CD14-positive monocyte (primary cell): ENCODE measurements at regions not wholly inside any gene's neighbourhood (a gene's known extent, or its start where the extent isn't known, plus 50 kb on each side); places are given as distances from the start of the nearest gene placed in this dataset.

Source experiments
- DNase-seq, 3 donors: peaks; one replicate each; pipeline ENCODE4 v3.0.0-alpha.2; 2011 to 2022
- H2AFZ ChIP-seq: 2 replicates; pipeline ENCODE4 v1.6.0; 2012; ENCODE audit warnings: mild to moderate bottlenecking, low read depth, low read length, inconsistent platforms; ENCODE audit not compliant: insufficient read depth, poor library complexity, severe bottlenecking
- H3K27ac ChIP-seq, 2 donors: 1 replicate in 1 of 2; 2 replicates in 1 of 2; pipeline ENCODE4 v1.5.1; 2012 to 2013; ENCODE audit warnings: low read length in 2 of 2, control low read depth in 1 of 2, inconsistent platforms in 1 of 2, low read depth in 1 of 2, mild to moderate bottlenecking in 1 of 2
- H3K27me3 ChIP-seq, 2 donors: one replicate each; pipeline versions ENCODE4 v1.6.0 to v1.6.1; 2011 to 2013; ENCODE audit warnings: low read length in 2 of 2; ENCODE audit not compliant: control insufficient read depth in 2 of 2, insufficient read depth in 2 of 2
- H3K36me3 ChIP-seq, 2 donors: replicated peaks in 1 of 2; 1 replicate in 1 of 2; 2 replicates in 1 of 2; pipeline versions ENCODE4 v1.5.1 to v1.6.1; 2012 to 2013; ENCODE audit warnings: low read length in 2 of 2, control low read depth in 1 of 2, inconsistent platforms in 1 of 2, mild to moderate bottlenecking in 1 of 2; ENCODE audit not compliant: insufficient read depth in 2 of 2, control insufficient read depth in 1 of 2
- H3K4me1 ChIP-seq, 2 donors: 1 replicate in 1 of 2; 2 replicates in 1 of 2; pipeline versions ENCODE4 v1.5.1 to v1.6.1; 2012 to 2013; ENCODE audit warnings: low read length in 2 of 2, control low read depth in 1 of 2, inconsistent platforms in 1 of 2, mild to moderate bottlenecking in 1 of 2, moderate library complexity in 1 of 2; ENCODE audit not compliant: insufficient read depth in 2 of 2, control insufficient read depth in 1 of 2
- H3K4me2 ChIP-seq: replicated peaks from 2 replicates; pipeline ENCODE3; 2012; ENCODE audit warnings: low read length, moderate library complexity, mild to moderate bottlenecking; ENCODE audit not compliant: poor library complexity, severe bottlenecking; ENCODE audit errors: extremely low read depth
- H3K4me3 ChIP-seq, 3 experiments: fragments of 200-600 bp in 1 of 3; sonication (generic) in 1 of 3; replicated peaks in 1 of 3; 1 replicate in 2 of 3; 2 replicates in 1 of 3; pipeline ENCODE4 v1.5.1; 2011 to 2013; ENCODE audit warnings: low read length in 3 of 3, mild to moderate bottlenecking in 3 of 3, control low read depth in 2 of 3, low read depth in 2 of 3, inconsistent platforms in 1 of 3, moderate library complexity in 1 of 3
- H3K79me2 ChIP-seq: 2 replicates; pipeline ENCODE4 v1.6.0; 2012; ENCODE audit warnings: mild to moderate bottlenecking, control low read depth, inconsistent platforms, low read length, moderate library complexity; ENCODE audit not compliant: insufficient read depth
- H3K9ac ChIP-seq: 2 replicates; pipeline ENCODE4 v1.6.0; 2017; ENCODE audit warnings: low read length, mild to moderate bottlenecking; ENCODE audit not compliant: insufficient read depth, poor library complexity, severe bottlenecking
- H3K9me3 ChIP-seq, 2 donors: replicated peaks in 1 of 2; 1 replicate in 1 of 2; 2 replicates in 1 of 2; pipeline versions ENCODE4 v1.5.1 to v1.6.1; 2012 to 2013; ENCODE audit warnings: low read length in 2 of 2, control low read depth in 1 of 2; ENCODE audit not compliant: control insufficient read depth in 1 of 2, insufficient read depth in 1 of 2
- H4K20me1 ChIP-seq: 2 replicates; pipeline ENCODE4 v1.6.0; 2012; ENCODE audit warnings: mild to moderate bottlenecking, low read length, control low read depth, moderate library complexity; ENCODE audit not compliant: insufficient read depth
- H3K27ac Mint-ChIP-seq, 7 donors: one replicate each; pipeline ENCODE4 v1.8.0; 2020; ENCODE audit warnings: mild to moderate bottlenecking in 7 of 7, mixed read lengths in 7 of 7, moderate library complexity in 6 of 7, inconsistent platforms in 2 of 7
- H3K27me3 Mint-ChIP-seq, 3 donors: one replicate each; pipeline ENCODE4 v1.8.0; 2021 to 2022; ENCODE audit warnings: low read depth in 3 of 3, mild to moderate bottlenecking in 3 of 3, mixed read lengths in 3 of 3, moderate library complexity in 3 of 3, inconsistent platforms in 1 of 3
- H3K36me3 Mint-ChIP-seq, 2 donors: one replicate each; pipeline ENCODE4 v1.8.0; 2020; ENCODE audit warnings: mixed read lengths in 2 of 2, inconsistent platforms in 1 of 2, mild to moderate bottlenecking in 1 of 2
- H3K4me1 Mint-ChIP-seq: one replicate; pipeline ENCODE4 v1.8.0; 2020; ENCODE audit warnings: mild to moderate bottlenecking, mixed read lengths
- H3K4me3 Mint-ChIP-seq, 2 donors: one replicate each; pipeline ENCODE4 v1.8.0; 2020; ENCODE audit warnings: mild to moderate bottlenecking in 2 of 2, mixed read lengths in 2 of 2, moderate library complexity in 1 of 2
- H3K9me3 Mint-ChIP-seq, 7 donors: one replicate each; pipeline ENCODE4 v1.8.0; 2020 to 2022; ENCODE audit warnings: mixed read lengths in 7 of 7, mild to moderate bottlenecking in 6 of 7, moderate library complexity in 6 of 7, inconsistent platforms in 2 of 7
- WGBS: methylation state at CpG from one replicate; pipeline ENCODE4 v1.1.5; 2013; ENCODE audit warnings: missing lambda C conversion rate; ENCODE audit not compliant: insufficient coverage; 5-methylcytosine and 5-hydroxymethylcytosine counted together
- intact Hi-C, 2 donors: fragments of 100-400 bp; cut with micrococcal nuclease; formaldehyde crosslinking; loops; one replicate each; pipeline versions ENCODE4 v1.15.0 to v1.15.1; 2023
- TF ChIP-seq, protein P1 (sequence below): fragments of 200-600 bp; IDR thresholded peaks from one replicate; pipeline ENCODE4 v1.8.0; 2022; ENCODE audit warnings: antibody characterized with exemption, mild to moderate bottlenecking

DNA sequence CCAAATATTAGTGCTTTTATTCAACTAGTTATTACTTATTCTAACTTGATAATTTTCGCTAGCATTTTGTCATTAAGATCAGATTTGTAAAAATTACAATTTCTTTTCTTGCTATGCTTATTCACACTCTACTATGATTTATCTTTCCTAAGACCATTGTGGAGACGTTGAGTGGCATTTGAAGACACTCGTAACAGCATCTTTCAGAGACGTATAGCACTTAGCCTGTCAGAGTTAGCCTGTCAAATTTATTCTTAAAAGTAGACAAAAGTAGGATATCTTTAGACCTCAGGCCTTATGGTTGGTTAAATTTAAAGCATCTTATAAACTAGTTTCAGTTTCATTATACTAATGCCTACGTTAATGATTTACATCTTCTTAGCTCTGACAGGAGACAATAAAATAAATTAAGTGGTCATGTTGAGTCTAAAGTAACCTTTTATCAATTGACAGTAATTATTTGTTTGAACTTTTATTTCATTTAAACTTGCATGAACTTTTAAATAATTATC lies 1410.1 kb downstream of the MRPL39 start:
- Histone ChIP-seq H3K27me3 (no peaks in the 10 kb centered on the region), H3K4me2 (no peak overlapping the region), H3K9me3 (peaks cover 0 to 3% of the 10 kb centered on the region in 2 donors), H3K36me3 (no peaks in the 10 kb centered on the region), H2AFZ (no peak overlapping the region), H3K9ac (no peak overlapping the region), H3K4me1 (no peaks in the 10 kb centered on the region), H3K4me3 (no peak overlapping the region), H3K79me2 (no peaks in the 10 kb centered on the region), H3K27ac (no peak overlapping the region), H4K20me1 (no peaks in the 10 kb centered on the region)
- Mint-ChIP-seq H3K4me3 (no peak overlapping the region), H3K4me1 (no peaks in the 10 kb centered on the region), H3K27ac (no peak overlapping the region), H3K9me3 (peaks cover 0 to 8% (median 5%) of the 10 kb centered on the region in 7 donors), H3K27me3 (peaks cover 0 to 2% (median 0%) of the 10 kb centered on the region in 3 donors), H3K36me3 (no peaks in the 10 kb centered on the region)
- WGBS: no CpG with 5 or more reads among the region's 5 CpGs
- no peak for DNase-seq
- intact Hi-C loops: no loop called here
- TF ChIP-seq, protein P1, sequence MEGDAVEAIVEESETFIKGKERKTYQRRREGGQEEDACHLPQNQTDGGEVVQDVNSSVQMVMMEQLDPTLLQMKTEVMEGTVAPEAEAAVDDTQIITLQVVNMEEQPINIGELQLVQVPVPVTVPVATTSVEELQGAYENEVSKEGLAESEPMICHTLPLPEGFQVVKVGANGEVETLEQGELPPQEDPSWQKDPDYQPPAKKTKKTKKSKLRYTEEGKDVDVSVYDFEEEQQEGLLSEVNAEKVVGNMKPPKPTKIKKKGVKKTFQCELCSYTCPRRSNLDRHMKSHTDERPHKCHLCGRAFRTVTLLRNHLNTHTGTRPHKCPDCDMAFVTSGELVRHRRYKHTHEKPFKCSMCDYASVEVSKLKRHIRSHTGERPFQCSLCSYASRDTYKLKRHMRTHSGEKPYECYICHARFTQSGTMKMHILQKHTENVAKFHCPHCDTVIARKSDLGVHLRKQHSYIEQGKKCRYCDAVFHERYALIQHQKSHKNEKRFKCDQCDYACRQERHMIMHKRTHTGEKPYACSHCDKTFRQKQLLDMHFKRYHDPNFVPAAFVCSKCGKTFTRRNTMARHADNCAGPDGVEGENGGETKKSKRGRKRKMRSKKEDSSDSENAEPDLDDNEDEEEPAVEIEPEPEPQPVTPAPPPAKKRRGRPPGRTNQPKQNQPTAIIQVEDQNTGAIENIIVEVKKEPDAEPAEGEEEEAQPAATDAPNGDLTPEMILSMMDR: no peak

DNA sequence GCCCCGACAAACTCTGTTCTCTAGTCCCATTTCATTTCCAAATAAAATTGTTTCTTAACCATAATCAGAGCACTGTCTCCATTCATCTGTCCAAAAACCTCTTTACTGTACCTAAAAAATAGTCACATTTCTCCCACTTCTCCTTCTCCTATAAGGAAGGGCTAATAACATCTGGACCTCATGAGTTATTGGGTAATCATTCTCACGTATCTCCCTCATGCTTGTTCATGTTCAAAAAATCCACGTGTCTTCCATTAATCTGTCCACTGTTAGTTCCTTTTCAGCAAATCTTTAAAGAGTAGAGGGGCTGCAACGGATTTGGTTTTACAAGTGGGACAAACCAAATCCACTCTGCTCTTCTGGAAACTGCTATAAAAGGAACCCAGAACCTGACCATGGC lies 1418.8 kb downstream of the MRPL39 start:
- Histone ChIP-seq H3K79me2 (no peaks in the 10 kb centered on the region), H3K4me1 (no peaks in the 10 kb centered on the region), H3K27ac (no peak overlapping the region), H3K4me3 (no peak overlapping the region), H3K4me2 (no peak overlapping the region), H3K9ac (no peak overlapping the region), H4K20me1 (no peaks in the 10 kb centered on the region), H2AFZ (no peak overlapping the region), H3K36me3 (no peaks in the 10 kb centered on the region), H3K27me3 (no peaks in the 10 kb centered on the region), H3K9me3 (peaks cover 0 to 4% of the 10 kb centered on the region in 2 donors)
- TF ChIP-seq, protein P1: no peak
- no peaks in the 10 kb centered on the region for H3K4me1 Mint-ChIP-seq
- DNase-seq: no peak
- H3K9me3 Mint-ChIP-seq: peaks cover 0 to 5% (median 0%) of the 10 kb centered on the region in 7 donors
- intact Hi-C loops: no loop called here
- H3K4me3 Mint-ChIP-seq: no peak overlapping the region
- no peaks in the 10 kb centered on the region for H3K27me3 Mint-ChIP-seq
- no peak overlapping the region for H3K27ac Mint-ChIP-seq
- 100% methylated on average over 1 of the region's 4 CpGs for WGBS
- H3K36me3 Mint-ChIP-seq: no peaks in the 10 kb centered on the region
